SK-N-SH (cell line): ENCODE measurements at regions not wholly inside any gene's neighbourhood (a gene's known extent, or its start where the extent isn't known, plus 50 kb on each side); places are given as distances from the start of the nearest gene placed in this dataset.

Experiments
- CHD2 ChIP-seq: fragments of 150-350 bp; IDR thresholded peaks from 2 replicates; pipeline ENCODE4 v1.6.1; 2018; ENCODE audit warnings: low read length; ENCODE audit not compliant: partially characterized antibody
- ELF1 ChIP-seq: IDR thresholded peaks from 2 replicates; pipeline ENCODE4 v1.4.0; 2012
- EZH2phosphoT487 ChIP-seq: fragments of 200-600 bp; sonication (generic); IDR thresholded peaks from 2 replicates; pipeline ENCODE4 v1.6.1; 2017; ENCODE audit warnings: low read depth, mixed run types, mild to moderate bottlenecking, antibody characterized with exemption, moderate library complexity, borderline replicate concordance
- FOXM1 ChIP-seq: IDR thresholded peaks from 2 replicates; pipeline ENCODE4 v1.4.0; 2012; ENCODE audit warnings: low read depth, mild to moderate bottlenecking
- MAX ChIP-seq: IDR thresholded peaks from 2 replicates; pipeline ENCODE4 v1.4.0; 2012; ENCODE audit warnings: low read depth
- MXI1 ChIP-seq: IDR thresholded peaks from 2 replicates; pipeline ENCODE4 v1.6.1; 2012; ENCODE audit warnings: mild to moderate bottlenecking, low read depth, low read length, improper control_type of control experiment
- POLR2AphosphoS5 ChIP-seq: IDR thresholded peaks from 2 replicates; pipeline ENCODE4 v1.6.1; 2012; ENCODE audit warnings: low read depth, low read length
- TAF1 ChIP-seq: IDR thresholded peaks from 2 replicates; pipeline ENCODE4 v1.6.1; 2012; ENCODE audit warnings: low read depth, mild to moderate bottlenecking, low read length, moderate library complexity, borderline replicate concordance
- TCF12 ChIP-seq: IDR thresholded peaks from 2 replicates; pipeline ENCODE4 v1.4.0; 2012
- YY1 ChIP-seq: IDR thresholded peaks from 2 replicates; pipeline ENCODE4 v1.4.0; 2012; ENCODE audit warnings: low read depth, mild to moderate bottlenecking
- TF ChIP-seq, protein P1 (sequence below): fragments of 200-600 bp; sonication (generic); IDR thresholded peaks from 2 replicates; pipeline ENCODE4 v1.6.1; 2017; ENCODE audit warnings: antibody characterized with exemption, mild to moderate bottlenecking, moderate library complexity
- TF ChIP-seq, protein P2 (sequence below): fragments of 150-350 bp; IDR thresholded peaks from 2 replicates; pipeline ENCODE4 v1.6.1; 2017; ENCODE audit warnings: antibody characterized with exemption, low read length, low read depth, borderline replicate concordance

GRCh38 chr1:178645808-178646200 is 79.2 kb upstream of the RALGPS2 start:
- TF ChIP-seq, protein P1, sequence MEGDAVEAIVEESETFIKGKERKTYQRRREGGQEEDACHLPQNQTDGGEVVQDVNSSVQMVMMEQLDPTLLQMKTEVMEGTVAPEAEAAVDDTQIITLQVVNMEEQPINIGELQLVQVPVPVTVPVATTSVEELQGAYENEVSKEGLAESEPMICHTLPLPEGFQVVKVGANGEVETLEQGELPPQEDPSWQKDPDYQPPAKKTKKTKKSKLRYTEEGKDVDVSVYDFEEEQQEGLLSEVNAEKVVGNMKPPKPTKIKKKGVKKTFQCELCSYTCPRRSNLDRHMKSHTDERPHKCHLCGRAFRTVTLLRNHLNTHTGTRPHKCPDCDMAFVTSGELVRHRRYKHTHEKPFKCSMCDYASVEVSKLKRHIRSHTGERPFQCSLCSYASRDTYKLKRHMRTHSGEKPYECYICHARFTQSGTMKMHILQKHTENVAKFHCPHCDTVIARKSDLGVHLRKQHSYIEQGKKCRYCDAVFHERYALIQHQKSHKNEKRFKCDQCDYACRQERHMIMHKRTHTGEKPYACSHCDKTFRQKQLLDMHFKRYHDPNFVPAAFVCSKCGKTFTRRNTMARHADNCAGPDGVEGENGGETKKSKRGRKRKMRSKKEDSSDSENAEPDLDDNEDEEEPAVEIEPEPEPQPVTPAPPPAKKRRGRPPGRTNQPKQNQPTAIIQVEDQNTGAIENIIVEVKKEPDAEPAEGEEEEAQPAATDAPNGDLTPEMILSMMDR, result no peak
- TF ChIP-seq YY1, result no peak
- no peak for TF ChIP-seq TCF12
- TF ChIP-seq MXI1, result no peak
- TF ChIP-seq EZH2phosphoT487, result no peak
- TF ChIP-seq TAF1, result no peak
- TF ChIP-seq ELF1, result no peak
- TF ChIP-seq, protein P2, sequence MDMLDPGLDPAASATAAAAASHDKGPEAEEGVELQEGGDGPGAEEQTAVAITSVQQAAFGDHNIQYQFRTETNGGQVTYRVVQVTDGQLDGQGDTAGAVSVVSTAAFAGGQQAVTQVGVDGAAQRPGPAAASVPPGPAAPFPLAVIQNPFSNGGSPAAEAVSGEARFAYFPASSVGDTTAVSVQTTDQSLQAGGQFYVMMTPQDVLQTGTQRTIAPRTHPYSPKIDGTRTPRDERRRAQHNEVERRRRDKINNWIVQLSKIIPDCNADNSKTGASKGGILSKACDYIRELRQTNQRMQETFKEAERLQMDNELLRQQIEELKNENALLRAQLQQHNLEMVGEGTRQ, result no peak
- no peak for TF ChIP-seq CHD2
- no peak for TF ChIP-seq POLR2AphosphoS5
- no peak for TF ChIP-seq FOXM1
- TF ChIP-seq MAX, result no peak
